HG02852 (cell line): ENCODE measurements at regions not wholly inside any gene's neighbourhood (a gene's known extent, or its start where the extent isn't known, plus 50 kb on each side); places are given as distances from the start of the nearest gene placed in this dataset.
"Not testable (repeated sequence)": the region's sequence is repeated elsewhere in the genome, so short reads cannot be mapped to it uniquely, and the experiment has no call there.

Source experiments
- ATAC-seq: cut with Tn5 transposase; IDR thresholded peaks from one replicate; pipeline ENCODE4 v1.9.1; 2021; ENCODE audit warnings: mild to moderate bottlenecking, moderate library complexity; ENCODE audit not compliant: unreplicated experiment

- ATAC-seq: no peak
Observed at GRCh38 chr6:81145506-81145905, 607.0 kb downstream of the TENT5A start.

GRCh38 chr6:81144346-81144745 lies 608.1 kb downstream of the TENT5A start:
- ATAC-seq: no peak

- ATAC-seq: no peak
Observed at GRCh38 chr6:81138236-81138635, 614.2 kb downstream of the TENT5A start.

GRCh38 chr6:81130969-81131368 lies 621.5 kb downstream of the TENT5A start:
- no peak for ATAC-seq

- ATAC-seq: no peak
Observed at GRCh38 chr6:81130061-81130460, 622.4 kb downstream of the TENT5A start.

- no peak for ATAC-seq
Observed at GRCh38 chr6:81128671-81129070, 623.8 kb downstream of the TENT5A start.

GRCh38 chr6:81126150-81126549 lies 626.3 kb downstream of the TENT5A start:
- no peak for ATAC-seq

GRCh38 chr6:81120280-81120679 lies 632.2 kb downstream of the TENT5A start:
- no peak for ATAC-seq

GRCh38 chr6:81105998-81106397 lies 646.5 kb downstream of the TENT5A start:
- no peak for ATAC-seq

GRCh38 chr6:81098109-81098814 lies 654.2 kb downstream of the TENT5A start:
- no peak for ATAC-seq

GRCh38 chr6:81096464-81096863 lies 656.0 kb downstream of the TENT5A start:
- not testable (repeated sequence) for ATAC-seq

- ATAC-seq: no peak
Observed at GRCh38 chr6:81093051-81093450, 659.4 kb downstream of the TENT5A start.

GRCh38 chr6:81088145-81088544 lies 664.3 kb downstream of the TENT5A start:
- no peak for ATAC-seq

- no peak for ATAC-seq
Observed at GRCh38 chr6:81086991-81087390, 665.5 kb downstream of the TENT5A start.

- ATAC-seq: no peak
Observed at GRCh38 chr6:81085431-81085790, 667.1 kb downstream of the TENT5A start.

GRCh38 chr6:81084776-81085430 lies 667.6 kb downstream of the TENT5A start:
- no peak for ATAC-seq

- no peak for ATAC-seq
Observed at GRCh38 chr6:81075974-81076373, 676.5 kb downstream of the TENT5A start.

GRCh38 chr6:81073318-81073717 lies 679.2 kb downstream of the TENT5A start:
- no peak for ATAC-seq

GRCh38 chr6:81071121-81071520 lies 681.4 kb downstream of the TENT5A start:
- no peak for ATAC-seq

GRCh38 chr6:81067057-81067456 lies 685.4 kb downstream of the TENT5A start:
- no peak for ATAC-seq

- ATAC-seq: no peak
Observed at GRCh38 chr6:81063891-81064290, 688.6 kb downstream of the TENT5A start.

GRCh38 chr6:81054036-81054435 lies 698.4 kb downstream of the TENT5A start:
- no peak for ATAC-seq

- no peak for ATAC-seq
Observed at GRCh38 chr6:81051952-81052351, 700.5 kb downstream of the TENT5A start.
